ENCODE measurements at regions not wholly inside any gene's neighbourhood (a gene's known extent, or its start where the extent isn't known, plus 50 kb on each side); places are given as distances from the start of the nearest gene placed in this dataset.
"Not testable (repeated sequence)": the region's sequence is repeated elsewhere in the genome, so short reads cannot be mapped to it uniquely, and the experiment has no call there.

- no peak for DNase-seq (ENCODE audit: extremely low read depth in 1 of 2, low read depth in 1 of 2)
These were observed 186.7 kb upstream of the WDFY3 start for GRCh38 chr4:85153221-85153620.

GRCh38 chr4:85154591-85154990 is 188.1 kb upstream of the WDFY3 start:
- DNase-seq (ENCODE audit: extremely low read depth in 1 of 2, low read depth in 1 of 2), result no peak

- no peak for DNase-seq (ENCODE audit: extremely low read depth in 1 of 2, low read depth in 1 of 2)
These were observed 199.3 kb upstream of the WDFY3 start for GRCh38 chr4:85165808-85166207.

- DNase-seq (ENCODE audit: extremely low read depth in 1 of 2, low read depth in 1 of 2), result no peak
These were observed 199.8 kb upstream of the WDFY3 start for GRCh38 chr4:85166318-85166717.

- no peak for DNase-seq (ENCODE audit: extremely low read depth in 1 of 2, low read depth in 1 of 2)
These were observed 201.8 kb upstream of the WDFY3 start for GRCh38 chr4:85168234-85168834.

DNA sequence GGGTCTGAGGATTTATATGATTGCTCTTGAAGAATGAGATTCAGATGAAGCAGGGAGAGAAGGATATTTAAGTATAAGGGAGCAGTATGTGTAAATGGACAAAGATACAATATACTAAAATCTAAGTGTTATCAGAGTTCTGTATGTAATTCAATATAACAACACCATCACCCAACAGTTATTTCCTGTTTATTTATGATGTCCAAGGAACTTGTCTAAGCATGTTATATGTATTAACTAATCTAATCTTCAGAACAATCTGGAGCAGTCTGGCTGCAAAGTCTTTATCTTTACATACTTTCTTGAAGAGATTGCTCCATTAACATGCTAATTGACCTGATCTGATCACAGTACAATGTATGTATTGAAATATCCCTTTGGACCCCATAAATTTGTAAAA is 203.8 kb upstream of the WDFY3 start:
- DNase-seq (ENCODE audit: extremely low read depth in 1 of 2, low read depth in 1 of 2), result no peak

DNA sequence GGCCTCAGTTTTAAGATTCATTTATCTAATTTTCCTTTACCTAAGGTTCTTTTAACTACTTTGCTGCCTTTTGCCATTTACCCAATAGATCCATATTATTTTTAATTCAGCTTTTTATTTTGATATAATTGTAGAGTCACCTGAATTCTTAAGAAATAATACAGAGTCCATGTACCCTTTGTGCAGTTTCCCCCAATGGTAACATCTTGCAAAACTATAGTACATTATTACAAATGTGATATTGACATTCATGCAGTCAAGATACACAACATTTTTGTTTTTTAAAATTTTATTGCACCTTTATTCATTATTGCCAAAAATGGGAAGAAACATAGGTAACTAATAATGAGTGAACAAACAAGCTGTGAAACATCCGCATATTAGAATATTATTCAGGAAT is 208.7 kb upstream of the WDFY3 start:
- no peak for DNase-seq (ENCODE audit: extremely low read depth in 1 of 2, low read depth in 1 of 2)

GRCh38 chr4:85177092-85177491 is 210.6 kb upstream of the WDFY3 start:
- no peak for DNase-seq (ENCODE audit: extremely low read depth in 1 of 2, low read depth in 1 of 2)

- DNase-seq (ENCODE audit: extremely low read depth in 1 of 2, low read depth in 1 of 2), result no peak
These were observed 211.2 kb upstream of the WDFY3 start for GRCh38 chr4:85177679-85178078.

DNA sequence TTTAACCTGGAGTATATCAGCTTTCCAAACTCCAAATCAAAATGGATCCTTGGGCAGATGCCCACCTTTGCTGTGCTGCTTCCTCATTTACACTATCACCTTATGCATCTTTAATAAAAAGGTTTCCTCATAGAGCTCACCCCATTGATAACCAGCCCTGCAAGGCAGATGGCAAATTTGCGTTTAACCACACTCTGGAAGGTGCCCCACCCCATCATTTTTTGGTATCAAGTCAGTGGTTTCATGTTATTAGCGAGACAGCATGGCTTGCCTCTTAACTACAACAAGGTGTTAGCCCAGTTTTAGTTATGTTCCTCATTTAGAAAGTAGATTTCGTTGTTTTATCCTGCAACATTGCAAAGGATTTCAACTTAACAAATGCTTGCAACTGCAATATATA is 214.0 kb upstream of the WDFY3 start:
- no peak for DNase-seq (ENCODE audit: extremely low read depth in 1 of 2, low read depth in 1 of 2)

GRCh38 chr4:85187106-85187505 is 220.6 kb upstream of the WDFY3 start:
- no peak for DNase-seq (ENCODE audit: extremely low read depth in 1 of 2, low read depth in 1 of 2)

DNA sequence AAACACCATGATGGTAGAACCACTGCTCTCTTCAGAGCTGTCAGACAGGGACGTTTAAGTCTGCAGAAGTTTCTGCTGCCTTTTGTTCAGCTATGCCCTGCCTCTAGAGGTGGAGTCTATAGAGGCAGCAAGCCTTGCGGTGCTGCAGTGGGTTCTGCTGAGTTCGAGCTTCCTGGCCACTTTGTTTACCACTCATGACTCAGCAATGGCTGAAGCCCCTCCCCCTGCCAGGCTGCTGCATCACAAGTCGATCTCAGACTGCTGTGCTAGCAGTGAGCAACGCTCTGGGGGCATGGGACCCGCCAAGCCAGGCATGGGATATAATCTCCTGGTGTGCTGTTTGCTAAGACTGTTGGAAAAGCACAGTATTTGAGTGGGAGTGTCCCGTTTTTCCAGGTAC is 229.5 kb upstream of the WDFY3 start:
- not testable (repeated sequence) for DNase-seq (ENCODE audit: extremely low read depth in 1 of 2, low read depth in 1 of 2)

DNA sequence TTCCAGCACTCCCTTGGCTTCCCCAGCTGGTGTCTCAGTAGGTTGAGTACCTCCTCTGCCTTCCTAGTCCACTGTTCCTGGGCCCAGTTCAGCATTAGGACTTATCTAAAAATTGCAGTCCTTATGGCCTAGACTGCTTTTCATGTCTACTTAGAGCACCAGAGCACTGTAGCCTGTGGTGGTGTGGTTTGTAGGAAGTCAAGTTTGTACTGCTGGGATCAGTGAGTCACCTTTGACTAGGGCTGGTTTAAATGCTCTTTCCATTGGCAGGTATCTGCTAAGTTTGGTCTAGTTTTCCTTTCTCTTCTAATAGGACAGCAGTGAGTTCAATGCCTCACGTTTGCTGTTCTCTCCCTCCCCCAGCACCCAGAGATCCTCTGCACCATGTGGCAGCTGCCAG is 233.6 kb upstream of the WDFY3 start:
- no peak for DNase-seq (ENCODE audit: extremely low read depth in 1 of 2, low read depth in 1 of 2)

- DNase-seq (ENCODE audit: extremely low read depth in 1 of 2, low read depth in 1 of 2), result no peak
These were observed 242.7 kb upstream of the WDFY3 start for GRCh38 chr4:85209161-85209560.

DNA sequence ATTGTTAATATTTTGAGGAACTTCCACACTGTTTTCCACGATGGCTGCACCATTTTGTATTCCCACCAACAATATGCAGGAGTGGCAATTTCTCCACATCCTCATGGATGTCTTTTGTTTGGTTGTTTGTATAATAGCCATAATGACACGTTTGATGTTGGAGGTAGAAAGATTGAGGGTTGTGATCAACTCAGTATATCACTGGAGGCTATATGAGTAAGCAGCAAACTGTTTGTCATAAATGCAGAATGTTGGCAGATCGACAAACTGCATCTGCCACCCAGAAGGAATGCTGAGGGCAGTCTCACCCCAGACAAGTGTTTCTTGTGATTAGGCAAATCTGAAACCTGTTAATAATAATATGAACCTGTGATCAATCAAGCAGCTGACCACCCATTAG is 243.9 kb upstream of the WDFY3 start:
- no peak for DNase-seq (ENCODE audit: extremely low read depth in 1 of 2, low read depth in 1 of 2)

DNA sequence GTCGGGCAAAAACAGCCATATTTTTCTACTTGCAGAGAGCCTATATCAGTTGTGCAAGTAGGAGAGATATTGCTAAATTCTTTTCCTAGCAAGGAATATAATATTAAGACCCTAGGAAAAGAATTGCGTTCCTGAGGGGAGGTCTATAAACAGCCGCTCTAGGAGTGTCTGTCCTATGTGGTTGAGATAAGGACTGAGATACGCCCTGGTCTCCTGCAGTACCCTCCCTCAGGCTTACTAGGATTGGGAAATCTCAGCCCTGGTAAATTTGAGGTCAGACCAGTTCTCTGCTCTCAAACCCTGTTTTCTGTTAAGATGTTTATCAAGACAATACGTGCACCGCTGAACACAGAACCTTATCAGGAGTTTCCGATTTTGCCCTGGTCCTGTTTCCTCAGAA is 250.1 kb upstream of the WDFY3 start:
- DNase-seq (ENCODE audit: extremely low read depth in 1 of 2, low read depth in 1 of 2), result not testable (repeated sequence)

DNA sequence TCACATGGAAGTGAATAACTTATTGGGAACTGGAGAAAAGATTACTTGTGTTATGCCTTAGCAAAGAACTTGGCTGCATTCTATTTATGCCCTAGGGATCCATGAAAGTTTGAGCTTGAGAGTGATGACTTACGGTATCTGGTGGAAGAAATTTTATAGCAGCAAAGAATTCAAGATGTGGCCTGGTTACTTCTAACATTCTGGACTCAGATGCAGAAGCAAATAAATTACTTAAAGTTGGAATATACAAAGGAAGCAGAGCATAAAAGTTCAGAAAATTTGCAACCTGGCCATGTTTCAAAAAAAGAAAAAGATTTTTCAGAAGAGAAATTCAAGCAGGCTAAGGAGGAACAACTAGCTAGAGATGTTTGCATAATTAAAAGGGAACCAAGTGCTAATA is 252.3 kb upstream of the WDFY3 start:
- no peak for DNase-seq (ENCODE audit: extremely low read depth in 1 of 2, low read depth in 1 of 2)

DNA sequence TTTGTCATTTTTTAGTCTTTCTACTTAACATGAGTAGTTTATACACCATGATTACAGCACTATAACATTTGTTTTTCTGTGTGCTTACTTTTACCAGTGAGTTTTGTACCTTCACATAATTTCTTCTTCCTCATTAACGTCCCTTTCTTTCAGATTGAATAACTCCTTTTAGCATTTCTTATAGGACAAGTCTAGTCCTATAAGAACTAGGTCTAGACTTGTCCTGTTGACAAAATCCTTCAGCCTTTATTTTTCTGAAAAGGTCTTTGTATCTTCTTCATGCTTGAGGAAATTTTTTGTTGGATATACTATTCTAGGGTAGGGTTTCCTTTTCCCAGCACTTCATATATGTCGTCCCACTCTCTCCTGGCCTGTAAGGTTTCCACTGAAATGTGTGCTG is 253.3 kb upstream of the ARHGAP24 start:
- no peak for DNase-seq (ENCODE audit: extremely low read depth in 1 of 2, low read depth in 1 of 2)

DNA sequence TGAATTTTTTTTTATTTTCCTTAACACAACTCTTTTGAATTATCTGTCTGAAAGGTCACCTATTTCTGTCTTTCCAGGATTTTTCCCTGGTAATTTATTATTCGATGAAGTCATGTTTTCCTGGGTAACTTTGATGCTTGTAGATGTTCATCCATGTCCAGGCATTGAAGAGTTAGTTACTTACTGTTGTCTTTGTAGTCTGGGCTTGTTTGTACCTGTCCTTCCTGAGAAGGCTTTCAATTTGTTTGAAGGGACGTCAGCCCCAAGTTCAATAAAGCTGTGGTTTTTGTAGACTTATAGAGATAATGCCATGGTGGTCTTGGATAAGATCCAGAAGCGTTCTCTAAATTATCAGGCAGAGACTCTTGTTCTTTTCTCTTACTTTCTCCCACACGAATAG is 252.4 kb upstream of the ARHGAP24 start:
- DNase-seq (ENCODE audit: extremely low read depth in 1 of 2, low read depth in 1 of 2), result no peak

DNA sequence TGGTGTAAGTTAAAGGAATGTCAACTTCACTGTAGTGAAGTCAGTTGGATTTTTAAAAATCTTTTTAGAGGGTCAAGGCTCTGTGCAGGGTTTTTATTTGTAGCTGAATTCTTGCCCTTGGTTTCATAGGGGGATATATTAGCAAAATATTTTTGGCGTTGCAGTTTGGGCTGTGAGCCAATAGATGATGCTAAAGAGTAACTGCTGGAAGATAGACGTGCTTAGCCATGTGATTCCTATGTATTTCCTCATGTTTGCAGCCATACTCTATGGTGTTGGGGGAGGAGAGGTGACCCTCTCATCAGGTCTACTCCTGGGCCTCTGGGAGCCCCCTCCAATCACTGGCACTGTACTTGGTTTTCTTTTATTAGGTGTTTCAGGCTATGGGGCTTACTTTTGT is 246.7 kb upstream of the ARHGAP24 start:
- no peak for DNase-seq (ENCODE audit: extremely low read depth in 1 of 2, low read depth in 1 of 2)

DNA sequence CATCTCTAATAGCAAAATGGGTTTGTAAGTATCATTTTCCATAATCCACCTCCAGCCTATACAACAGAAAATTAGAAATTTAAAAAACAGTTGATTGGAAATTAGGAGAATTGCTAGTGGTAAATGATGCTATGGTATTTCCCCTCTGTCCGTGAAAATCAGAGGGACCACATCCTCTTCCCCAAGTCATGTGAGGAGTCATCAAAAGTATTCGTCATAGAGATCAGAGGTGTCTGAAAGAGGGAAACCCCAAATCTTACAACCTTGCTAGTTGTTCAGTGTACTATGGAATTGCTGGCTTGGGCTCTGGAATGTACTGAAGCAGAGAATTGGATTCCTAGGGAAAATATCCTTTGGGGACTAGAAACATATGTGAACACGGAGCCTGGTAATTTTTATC is 241.4 kb upstream of the ARHGAP24 start:
- DNase-seq (ENCODE audit: extremely low read depth in 1 of 2, low read depth in 1 of 2), result no peak

- no peak for DNase-seq (ENCODE audit: extremely low read depth in 1 of 2, low read depth in 1 of 2)
These were observed 231.1 kb upstream of the ARHGAP24 start for GRCh38 chr4:85243857-85244256.

- DNase-seq (ENCODE audit: extremely low read depth in 1 of 2, low read depth in 1 of 2), result no peak
These were observed 230.3 kb upstream of the ARHGAP24 start for GRCh38 chr4:85244638-85245037.

- DNase-seq (ENCODE audit: extremely low read depth in 1 of 2, low read depth in 1 of 2), result no peak
These were observed 228.9 kb upstream of the ARHGAP24 start for GRCh38 chr4:85246055-85246454.
